ENCODE measurements at regions not wholly inside any gene's neighbourhood (a gene's known extent, or its start where the extent isn't known, plus 50 kb on each side); places are given as distances from the start of the nearest gene placed in this dataset.

DNA sequence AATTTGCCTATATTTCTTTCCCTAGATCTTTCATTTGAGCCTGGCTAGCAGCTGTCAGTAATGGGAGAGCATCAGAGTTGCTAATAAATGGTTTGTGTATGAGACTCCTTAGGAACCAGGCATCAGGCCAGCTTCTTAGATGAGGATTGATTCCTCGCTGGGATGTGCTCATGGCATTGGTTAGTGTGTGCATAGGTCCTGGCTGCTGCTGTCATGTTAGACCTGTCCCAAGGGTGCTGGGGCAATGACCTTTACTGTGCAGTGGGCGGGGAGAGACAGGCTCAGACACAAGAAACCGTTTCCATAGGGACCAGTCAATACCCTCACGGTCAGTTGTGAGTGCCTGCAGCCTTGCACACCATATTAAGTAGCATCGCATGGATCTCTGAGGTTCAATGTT, 112.3 kb upstream of the NR3C1 start:
- Mint-ChIP-seq H3K4me3 (no peak overlapping the region), H3K27ac (no peak overlapping the region), H3K27me3 (no peaks in the 10 kb centered on the region), H3K4me1 (ENCODE audit: unreplicated experiment) (no peaks in the 10 kb centered on the region), H3K36me3 (no peaks in the 10 kb centered on the region), H3K9me3 (no peaks in the 10 kb centered on the region)
- no peak for DNase-seq (ENCODE audit: extremely low spot score, unreplicated experiment)
- TF ChIP-seq, protein P1, sequence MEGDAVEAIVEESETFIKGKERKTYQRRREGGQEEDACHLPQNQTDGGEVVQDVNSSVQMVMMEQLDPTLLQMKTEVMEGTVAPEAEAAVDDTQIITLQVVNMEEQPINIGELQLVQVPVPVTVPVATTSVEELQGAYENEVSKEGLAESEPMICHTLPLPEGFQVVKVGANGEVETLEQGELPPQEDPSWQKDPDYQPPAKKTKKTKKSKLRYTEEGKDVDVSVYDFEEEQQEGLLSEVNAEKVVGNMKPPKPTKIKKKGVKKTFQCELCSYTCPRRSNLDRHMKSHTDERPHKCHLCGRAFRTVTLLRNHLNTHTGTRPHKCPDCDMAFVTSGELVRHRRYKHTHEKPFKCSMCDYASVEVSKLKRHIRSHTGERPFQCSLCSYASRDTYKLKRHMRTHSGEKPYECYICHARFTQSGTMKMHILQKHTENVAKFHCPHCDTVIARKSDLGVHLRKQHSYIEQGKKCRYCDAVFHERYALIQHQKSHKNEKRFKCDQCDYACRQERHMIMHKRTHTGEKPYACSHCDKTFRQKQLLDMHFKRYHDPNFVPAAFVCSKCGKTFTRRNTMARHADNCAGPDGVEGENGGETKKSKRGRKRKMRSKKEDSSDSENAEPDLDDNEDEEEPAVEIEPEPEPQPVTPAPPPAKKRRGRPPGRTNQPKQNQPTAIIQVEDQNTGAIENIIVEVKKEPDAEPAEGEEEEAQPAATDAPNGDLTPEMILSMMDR (conservative IDR thresholded peaks at IDR 0.05) = no peak

DNA sequence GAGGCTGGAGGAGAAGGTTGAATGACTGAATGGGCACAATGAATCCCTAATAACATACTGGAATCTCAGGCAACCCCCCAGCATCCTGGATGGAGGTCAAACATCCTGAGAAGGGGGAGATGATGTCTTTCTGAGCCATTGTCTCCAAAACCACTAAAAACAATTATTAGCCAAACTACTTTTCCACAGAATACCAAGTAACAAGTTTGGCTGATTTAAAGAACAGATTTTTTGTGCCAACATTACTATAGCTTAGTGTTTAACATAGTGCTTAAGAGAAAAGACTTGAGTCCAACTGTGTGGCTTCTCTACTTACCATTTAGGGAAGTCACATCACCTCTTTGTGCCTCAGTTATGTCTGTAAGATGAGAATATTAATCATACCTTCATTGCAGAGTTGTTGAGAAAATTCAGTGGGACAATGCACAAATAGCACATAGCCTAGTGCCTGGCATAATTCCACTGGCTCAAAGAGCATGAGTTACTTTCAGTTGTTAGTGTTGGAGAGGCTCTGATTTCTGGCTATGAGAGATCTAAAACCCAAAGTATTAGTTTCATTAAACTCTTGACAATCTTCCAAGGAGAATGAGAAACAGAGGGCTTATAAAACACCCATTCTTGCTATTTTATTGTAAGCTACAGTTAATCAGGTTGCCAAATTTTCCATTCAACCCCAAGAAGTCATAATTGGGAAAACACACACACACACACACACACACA, 111.3 kb upstream of the NR3C1 start:
- Mint-ChIP-seq H3K27me3 (no peaks in the 10 kb centered on the region), H3K4me3 (no peak overlapping the region), H3K27ac (no peak overlapping the region), H3K36me3 (no peaks in the 10 kb centered on the region), H3K9me3 (no peaks in the 10 kb centered on the region), H3K4me1 (ENCODE audit: unreplicated experiment) (no peaks in the 10 kb centered on the region)
- TF ChIP-seq, protein P1 (conservative IDR thresholded peaks at IDR 0.05) = no peak
- DNase-seq (ENCODE audit: extremely low spot score, unreplicated experiment) = no peak

DNA sequence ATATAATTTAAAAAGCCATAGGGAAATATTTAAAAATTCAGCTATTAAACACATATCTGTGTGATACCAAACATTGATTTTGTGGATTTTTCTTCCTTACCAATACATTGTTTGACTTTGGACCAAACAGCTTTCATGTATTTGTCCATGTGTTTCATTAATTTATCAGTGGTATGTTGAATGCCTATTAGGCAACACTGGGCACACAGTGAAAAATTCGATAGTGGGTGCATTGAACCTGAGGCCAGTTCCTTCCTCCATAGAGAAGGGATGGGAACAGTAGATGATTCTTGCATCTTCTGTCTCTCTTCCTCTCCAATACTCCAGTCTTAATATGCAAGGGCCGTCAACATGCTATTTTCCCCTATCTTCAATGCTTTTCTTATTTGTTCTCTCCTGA, 110.2 kb upstream of the NR3C1 start:
- no peaks in the 10 kb centered on the region for H3K36me3 Mint-ChIP-seq
- no peak overlapping the region for H3K27ac Mint-ChIP-seq
- no peak for DNase-seq (ENCODE audit: extremely low spot score, unreplicated experiment)
- TF ChIP-seq, protein P1 (conservative IDR thresholded peaks at IDR 0.05) = no peak
- H3K27me3 Mint-ChIP-seq = no peaks in the 10 kb centered on the region
- no peak overlapping the region for H3K4me3 Mint-ChIP-seq
- no peaks in the 10 kb centered on the region for H3K9me3 Mint-ChIP-seq
- H3K4me1 Mint-ChIP-seq (ENCODE audit: unreplicated experiment) = no peaks in the 10 kb centered on the region

DNA sequence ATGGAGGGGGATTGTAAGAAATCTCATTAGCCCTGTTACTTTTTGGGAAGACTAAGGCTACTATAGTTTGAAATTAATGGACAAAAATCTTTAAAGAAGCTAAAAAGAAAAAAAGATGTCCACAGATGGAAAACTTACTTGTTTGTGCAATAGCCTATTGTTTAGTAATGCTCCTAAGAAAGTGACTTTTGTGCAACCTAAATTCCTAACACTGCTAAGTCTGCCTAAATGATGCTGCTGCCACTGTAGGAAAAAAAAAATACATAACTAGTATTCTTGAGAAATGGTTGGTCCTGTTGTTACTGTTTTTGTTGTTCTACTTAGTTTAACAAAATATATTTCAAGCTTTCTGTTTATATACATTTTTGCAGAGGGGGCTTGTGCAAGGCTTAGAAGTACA, 108.2 kb upstream of the NR3C1 start:
- Mint-ChIP-seq H3K4me3 (no peak overlapping the region), H3K4me1 (ENCODE audit: unreplicated experiment) (peaks cover 13% of the 10 kb centered on the region), H3K9me3 (no peaks in the 10 kb centered on the region), H3K27me3 (no peaks in the 10 kb centered on the region), H3K27ac (no peak overlapping the region), H3K36me3 (no peaks in the 10 kb centered on the region)
- TF ChIP-seq, protein P1 (conservative IDR thresholded peaks at IDR 0.05) = no peak
- DNase-seq (ENCODE audit: extremely low spot score, unreplicated experiment) = no peak

DNA sequence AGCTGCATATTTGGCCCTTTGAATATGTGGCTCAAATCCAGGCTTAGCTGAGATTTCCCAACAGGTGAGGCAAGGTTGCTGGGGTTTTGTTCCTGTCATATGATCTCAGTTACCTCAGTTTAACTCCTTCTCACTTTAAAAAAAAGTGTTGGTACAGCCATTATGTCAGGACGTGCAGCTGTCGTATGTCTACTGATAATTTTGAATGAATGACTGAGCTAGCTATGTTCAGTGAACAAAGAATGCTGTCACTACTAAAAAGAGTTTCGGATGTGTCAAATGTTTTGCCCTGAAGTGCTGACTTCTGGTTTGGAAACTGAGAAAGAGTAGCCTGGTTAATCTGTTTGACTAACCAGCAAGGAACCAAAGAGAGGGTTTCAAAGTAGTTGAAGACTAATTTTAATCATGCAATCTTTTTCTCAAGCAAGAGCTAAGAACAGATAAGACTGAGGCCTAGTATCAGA, 106.3 kb upstream of the NR3C1 start:
- no peak overlapping the region for H3K4me3 Mint-ChIP-seq
- H3K27me3 Mint-ChIP-seq = no peaks in the 10 kb centered on the region
- peaks cover 3% of the 10 kb centered on the region for H3K36me3 Mint-ChIP-seq
- H3K4me1 Mint-ChIP-seq (ENCODE audit: unreplicated experiment) = peaks cover 14% of the 10 kb centered on the region
- H3K27ac Mint-ChIP-seq = no peak overlapping the region
- H3K9me3 Mint-ChIP-seq = no peaks in the 10 kb centered on the region
- DNase-seq (ENCODE audit: extremely low spot score, unreplicated experiment) = no peak
- TF ChIP-seq, protein P1 (conservative IDR thresholded peaks at IDR 0.05) = no peak

Data from type B pancreatic cell (in vitro differentiated cells).